Posterior vena cava (tissue), 2 donors: ENCODE measurements at regions not wholly inside any gene's neighbourhood (a gene's known extent, or its start where the extent isn't known, plus 50 kb on each side); places are given as distances from the start of the nearest gene placed in this dataset.

ENCODE experiments used
- DNase-seq: peaks from one replicate; pipeline ENCODE4 v3.0.0-alpha.2; 2020; ENCODE audit warnings: low spot score
- intact Hi-C, 2 donors: fragments of 100-400 bp; cut with DNase I; formaldehyde crosslinking; loops; one replicate each; pipeline versions ENCODE4 v1.14.1 to v1.14.2; 2022 to 2023
- donor health status: DM: yes; HTN: yes; CAD: no.
- donor health status: DM: yes; HTN: yes; CAD: no.

GRCh38 chr3:187982142-187982541, 171.8 kb upstream of the LPP start:
- no peak for DNase-seq
- intact Hi-C loops: no loop called here

DNA sequence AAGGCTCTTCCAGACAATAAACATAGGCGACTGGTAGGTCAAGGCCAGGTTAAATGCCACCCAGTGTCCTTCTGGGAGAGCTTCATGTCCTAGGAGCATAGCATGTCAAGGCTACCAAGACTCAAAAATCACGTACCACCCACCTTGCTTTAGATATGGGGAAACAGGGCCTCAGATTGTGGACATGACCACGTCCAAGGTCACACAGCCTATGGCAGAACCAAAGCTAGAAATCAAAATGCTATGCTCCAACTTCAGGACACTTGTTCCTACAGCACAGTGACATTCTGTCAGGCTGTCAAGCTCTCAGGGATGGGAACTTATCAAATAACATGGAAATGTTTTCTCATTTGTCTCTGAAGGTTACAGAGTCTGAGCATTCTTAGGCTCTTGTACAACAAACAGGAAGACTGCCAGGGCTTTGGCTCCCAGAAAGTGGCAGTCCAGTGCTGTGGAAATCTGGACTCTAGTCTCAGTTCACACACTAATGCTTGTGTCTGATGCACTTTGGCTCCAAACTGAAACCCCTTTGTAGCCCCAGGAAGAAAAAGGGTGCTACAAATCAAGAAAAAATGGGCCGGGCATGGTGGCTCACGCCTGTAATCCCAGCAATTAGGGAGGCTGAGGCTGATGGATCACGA, 170.4 kb upstream of the LPP start:
- no peak for DNase-seq
- intact Hi-C loops: no loop called here

DNA sequence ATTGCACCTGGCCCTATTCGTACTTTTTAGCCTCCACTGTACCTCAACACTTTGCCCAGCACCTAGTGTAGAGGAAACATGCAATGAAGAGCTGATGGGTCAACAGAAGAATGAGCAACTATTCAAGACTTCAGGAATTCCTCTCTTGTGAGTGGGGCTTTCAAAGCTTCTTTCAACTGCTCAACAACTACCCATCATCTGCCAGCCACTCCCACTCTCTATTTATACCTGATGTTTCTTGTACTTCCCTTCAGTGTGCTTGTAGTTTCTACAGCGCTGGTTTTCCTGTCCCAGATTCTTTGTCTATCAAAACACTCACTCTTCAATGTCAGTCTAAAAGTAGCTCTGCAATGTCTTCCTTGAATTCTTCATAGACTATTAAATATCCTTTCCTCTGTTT, 168.3 kb upstream of the LPP start:
- no peak for DNase-seq
- intact Hi-C loops: no loop called here

DNA sequence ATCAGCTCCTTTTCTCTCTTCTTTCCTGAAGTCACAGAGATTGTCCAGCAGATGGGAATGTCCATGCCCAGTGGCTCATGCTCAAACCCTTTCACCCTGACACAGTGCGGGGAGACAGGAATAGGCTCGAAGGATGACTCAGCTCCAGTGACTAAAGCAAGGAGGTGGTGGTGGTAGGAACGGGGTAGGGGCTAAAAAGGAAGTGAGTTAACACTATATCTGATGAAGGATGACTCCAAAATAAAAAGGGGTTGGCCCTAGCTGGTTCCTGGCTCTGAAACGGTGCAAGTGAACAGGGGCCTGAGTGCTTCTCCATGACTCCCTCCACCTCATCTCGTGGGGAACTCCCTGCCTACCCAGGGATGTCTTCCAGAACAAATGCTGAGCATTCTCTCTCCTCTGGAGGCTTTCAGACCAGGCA, 167.4 kb upstream of the LPP start:
- no peak for DNase-seq
- intact Hi-C loops: no loop called here

GRCh38 chr3:187987187-187987586, 166.8 kb upstream of the LPP start:
- no peak for DNase-seq

GRCh38 chr3:187987924-187988323, 166.0 kb upstream of the LPP start:
- no peak for DNase-seq
- intact Hi-C loops: no loop called here

More at GRCh38 chr3:187987187-187987586, 166.8 kb upstream of the LPP start:
- intact Hi-C loops: no loop called here

DNA sequence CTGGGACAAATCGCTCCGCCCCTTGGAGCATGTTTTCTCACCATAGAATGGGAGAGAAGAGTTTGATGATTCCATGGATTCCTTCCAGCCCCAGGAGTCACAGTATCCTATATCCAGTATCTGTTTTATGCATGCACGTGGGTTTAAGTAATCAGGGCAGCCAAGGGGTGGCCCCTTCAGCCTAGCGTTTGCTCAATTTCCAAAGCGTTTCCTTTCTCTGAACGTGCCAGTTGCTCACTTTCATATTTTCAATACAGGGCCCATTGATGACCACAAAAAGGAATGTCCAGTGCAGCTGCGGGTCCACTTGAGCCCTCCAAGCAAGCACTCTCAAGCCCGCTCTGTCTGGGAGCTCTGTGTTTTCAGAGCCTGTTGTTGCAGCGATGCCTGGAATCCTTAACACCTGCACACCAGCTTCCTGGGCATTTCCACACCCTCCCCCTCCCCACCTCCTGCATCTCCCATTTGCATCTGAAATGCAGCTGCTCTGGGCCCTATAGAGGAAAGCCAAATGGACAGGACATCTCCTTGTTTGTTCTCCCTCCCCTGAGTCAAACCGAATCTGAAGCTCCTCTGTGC, 164.3 kb upstream of the LPP start:
- intact Hi-C loops: loop anchor here in 1 of 2 donors (1.0 kb wide), 1 partner anchor 17 kb away; no protein-coding TSS in a partner anchor
- no peak for DNase-seq

DNA sequence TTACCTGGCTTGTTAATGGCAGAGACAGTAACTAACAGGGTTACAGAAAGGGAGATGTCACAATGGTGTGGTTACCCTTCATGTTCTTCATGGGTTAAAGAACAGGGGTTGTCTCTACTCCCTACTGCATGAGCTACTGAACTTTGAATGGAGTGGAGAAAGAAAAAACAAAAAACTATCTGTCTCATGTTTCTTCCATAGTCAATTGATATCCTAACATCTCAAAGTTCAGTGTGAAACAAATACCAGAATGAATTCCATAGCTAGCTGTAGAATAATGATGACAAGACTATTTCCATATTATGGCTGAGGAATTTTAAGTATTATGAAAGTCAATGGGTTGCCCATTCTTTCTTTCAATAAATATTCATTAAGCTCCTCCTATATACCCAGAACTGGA, 161.3 kb upstream of the LPP start:
- DNase-seq: no peak
- intact Hi-C loops: no loop called here

DNA sequence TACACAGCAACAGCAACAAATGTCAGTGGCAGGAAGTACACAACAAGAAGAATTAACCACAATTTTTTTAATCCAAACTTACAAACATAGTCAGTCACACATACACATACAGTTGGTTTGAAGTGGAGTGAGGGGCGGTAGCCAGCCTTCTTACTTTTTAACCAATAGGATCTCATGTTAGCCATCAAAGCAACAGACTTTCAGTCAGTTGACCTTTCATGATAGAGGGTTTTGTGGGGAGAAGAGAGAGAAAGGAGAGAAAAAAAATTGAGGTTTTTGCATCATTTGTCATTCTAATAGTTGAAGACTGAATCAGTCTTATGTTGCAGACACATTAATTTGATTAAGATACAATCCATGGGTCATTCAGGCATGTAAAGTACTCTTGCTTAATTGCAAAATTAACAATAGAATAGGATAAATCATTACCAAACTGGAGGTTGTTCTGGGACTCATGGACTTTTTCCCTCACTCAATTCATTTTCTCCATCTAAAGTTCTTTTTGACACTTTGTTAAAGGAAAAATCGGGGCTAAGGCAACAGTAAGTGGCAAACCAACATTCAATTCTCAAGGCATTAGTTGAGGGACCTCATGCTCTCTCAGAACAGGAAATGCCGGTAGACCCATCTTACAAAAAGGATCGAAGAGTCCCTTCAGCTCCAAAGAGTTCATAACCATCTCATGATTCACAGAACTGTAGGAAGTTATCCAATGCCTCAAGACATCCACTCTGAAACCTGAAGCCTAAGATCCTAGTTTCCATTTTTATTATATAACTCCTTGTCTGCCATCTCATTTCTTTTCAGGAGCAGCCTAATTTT, 159.5 kb upstream of the LPP start:
- intact Hi-C loops: no loop called here
- no peak for DNase-seq

GRCh38 chr3:187995043-187995400, 158.9 kb upstream of the LPP start:
- DNase-seq: no peak
- intact Hi-C loops: no loop called here

- no peak for DNase-seq
- intact Hi-C loops: no loop called here
Measured at GRCh38 chr3:187995667-187996066, 158.3 kb upstream of the LPP start.

DNA sequence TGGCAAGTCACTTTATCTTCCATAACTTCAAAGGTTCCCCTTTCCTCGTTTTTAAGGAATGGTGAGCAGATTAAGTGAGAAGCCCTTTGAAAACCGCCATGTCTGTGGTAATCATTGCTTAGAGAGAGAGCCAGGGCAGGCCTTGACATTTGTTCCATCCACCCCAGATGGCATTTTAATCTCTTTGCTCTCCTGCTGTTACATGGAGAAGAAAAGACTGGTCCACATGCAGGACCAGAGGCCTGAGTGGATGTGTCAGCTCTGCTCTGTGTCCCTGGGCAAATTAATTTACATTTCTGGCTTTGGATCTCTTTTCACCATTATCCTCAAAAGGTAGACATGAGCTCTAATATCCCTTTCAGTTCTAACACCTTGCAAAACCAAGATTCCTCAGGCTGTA, 157.3 kb upstream of the LPP start:
- no peak for DNase-seq
- intact Hi-C loops: no loop called here

GRCh38 chr3:187997490-187997889, 156.5 kb upstream of the LPP start:
- DNase-seq: no peak
- intact Hi-C loops: no loop called here

DNA sequence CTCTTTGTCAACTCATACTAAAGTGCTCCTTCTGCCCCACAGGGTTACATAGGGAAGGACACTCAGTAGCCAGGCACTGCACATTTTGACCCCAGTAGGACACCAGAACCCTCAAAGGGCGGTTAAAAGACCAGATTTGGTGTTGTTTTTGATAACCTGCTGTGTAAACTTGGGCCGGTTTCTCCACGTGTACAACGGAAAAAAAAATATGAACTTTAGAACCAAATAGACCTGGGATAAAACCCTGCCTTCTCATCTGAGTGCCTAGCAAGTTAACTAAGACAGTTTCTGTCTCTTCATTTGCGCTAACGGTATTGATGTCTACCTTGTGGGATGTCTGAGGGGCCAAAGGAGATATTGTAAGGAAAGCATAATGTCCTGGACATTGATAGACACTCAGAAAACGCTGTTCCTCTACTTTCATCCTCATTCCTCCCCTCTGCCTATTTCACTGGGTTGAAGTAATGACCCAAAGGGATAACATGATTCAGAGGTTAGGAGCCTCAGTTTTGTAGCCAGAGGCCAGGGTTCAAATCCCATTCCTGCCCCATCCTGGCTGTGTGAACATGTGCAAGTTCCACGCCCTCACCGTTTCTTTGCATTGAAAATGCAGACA, 155.9 kb upstream of the LPP start:
- intact Hi-C loops: no loop called here
- no peak for DNase-seq

DNA sequence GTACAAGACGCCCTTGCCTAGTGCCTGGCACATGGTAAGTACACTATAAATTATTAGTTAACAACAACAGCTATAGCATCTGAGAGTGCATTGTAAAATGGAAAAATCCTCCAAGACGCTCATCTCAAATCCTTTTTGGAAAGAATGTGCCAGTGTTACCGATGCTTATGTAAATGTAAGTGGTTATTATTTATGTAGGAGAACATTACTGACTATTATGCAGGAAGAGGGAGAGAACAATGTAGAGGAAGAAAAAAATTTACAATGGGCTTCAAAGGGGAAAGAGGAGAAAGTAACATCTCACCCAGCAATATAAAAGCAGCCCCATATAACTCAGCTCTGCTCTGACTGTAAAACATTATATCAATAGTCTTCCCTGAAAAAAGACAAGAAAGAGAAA, 155.3 kb upstream of the LPP start:
- DNase-seq: no peak
- intact Hi-C loops: no loop called here

- intact Hi-C loops: no loop called here
- no peak for DNase-seq
Measured at GRCh38 chr3:187999821-188000220, 154.1 kb upstream of the LPP start.

- intact Hi-C loops: no loop called here
- DNase-seq: no peak
Measured at GRCh38 chr3:188000361-188000861, 153.5 kb upstream of the LPP start.

GRCh38 chr3:188001093-188001492, 152.9 kb upstream of the LPP start:
- intact Hi-C loops: no loop called here
- DNase-seq: no peak

- intact Hi-C loops: no loop called here
- no peak for DNase-seq
Measured at GRCh38 chr3:188001926-188002325, 152.0 kb upstream of the LPP start.

DNA sequence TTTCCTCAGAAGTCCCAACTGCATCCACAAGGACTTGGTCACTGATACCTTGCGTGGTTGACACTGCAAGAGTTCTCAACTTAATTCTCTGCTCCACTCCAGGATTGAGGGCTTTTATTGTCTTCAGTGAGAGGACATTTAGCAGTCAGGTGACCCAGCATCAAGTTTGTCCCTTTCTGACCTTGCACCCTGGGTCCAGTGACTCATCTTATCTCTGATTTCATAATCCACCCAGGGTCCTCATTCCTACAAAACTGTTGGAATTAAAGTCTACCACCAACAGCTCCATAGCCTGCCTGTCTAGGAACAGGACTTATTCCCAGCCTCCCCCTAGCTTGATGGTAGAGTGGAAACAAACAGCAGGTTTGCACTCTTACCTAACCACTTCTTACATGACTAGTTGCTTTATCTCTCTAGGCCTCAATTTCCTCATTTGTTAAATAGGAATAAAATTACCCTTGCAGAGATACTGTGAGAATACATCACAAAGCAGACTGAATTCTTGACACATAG, 151.3 kb upstream of the LPP start:
- intact Hi-C loops: no loop called here
- no peak for DNase-seq
